ENCODE measurements at regions not wholly inside any gene's neighbourhood (a gene's known extent, or its start where the extent isn't known, plus 50 kb on each side); places are given as distances from the start of the nearest gene placed in this dataset.
"Not testable (repeated sequence)": the region's sequence is repeated elsewhere in the genome, so short reads cannot be mapped to it uniquely, and the experiment has no call there.

DNA sequence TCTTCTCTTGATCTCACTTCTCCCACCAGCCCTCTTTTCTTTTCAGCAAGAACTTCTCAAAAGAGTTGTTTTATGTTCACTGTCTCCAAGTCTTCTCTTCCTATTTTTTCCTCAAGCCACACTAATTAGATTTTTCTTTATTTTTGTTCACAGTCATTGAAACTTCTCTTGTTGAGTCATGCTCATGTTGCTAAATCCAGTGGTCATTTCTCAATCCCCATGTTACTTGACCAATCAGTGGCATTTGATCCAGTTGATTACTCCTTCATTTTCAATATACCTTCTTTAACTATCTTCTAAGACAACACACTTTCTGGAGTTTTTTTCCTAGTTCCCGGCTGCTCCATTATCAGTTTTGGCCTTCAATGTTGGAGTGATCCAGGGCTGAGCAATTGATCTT is 103.1 kb upstream of the LSM6 start:
- DNase-seq: no peak

- DNase-seq: no peak
These were observed 104.1 kb upstream of the LSM6 start for GRCh38 chr4:146071390-146071789.

DNA sequence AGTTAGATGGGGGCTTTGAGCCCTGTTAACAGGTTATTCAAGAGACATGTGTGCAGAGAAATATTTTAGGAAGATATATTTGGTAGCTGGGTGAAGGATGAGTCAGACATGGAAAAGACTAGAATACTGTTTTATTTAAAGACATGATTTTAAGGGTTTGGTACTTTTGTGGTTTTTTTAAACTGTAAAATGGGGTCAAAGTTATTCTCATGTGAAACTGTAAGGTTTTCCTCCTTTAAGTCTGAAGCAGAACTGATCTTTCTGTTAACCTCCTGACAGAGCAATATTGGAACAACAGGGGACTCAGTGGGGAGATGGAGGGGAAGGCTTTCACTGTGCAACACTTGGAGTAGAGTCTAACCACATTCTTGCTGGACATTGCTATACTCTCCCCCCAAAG is 112.4 kb upstream of the LSM6 start:
- DNase-seq: no peak

- DNase-seq: no peak
These were observed 113.2 kb upstream of the LSM6 start for GRCh38 chr4:146062340-146062739.

- DNase-seq: no peak
These were observed 113.7 kb upstream of the LSM6 start for GRCh38 chr4:146061610-146062334.

DNA sequence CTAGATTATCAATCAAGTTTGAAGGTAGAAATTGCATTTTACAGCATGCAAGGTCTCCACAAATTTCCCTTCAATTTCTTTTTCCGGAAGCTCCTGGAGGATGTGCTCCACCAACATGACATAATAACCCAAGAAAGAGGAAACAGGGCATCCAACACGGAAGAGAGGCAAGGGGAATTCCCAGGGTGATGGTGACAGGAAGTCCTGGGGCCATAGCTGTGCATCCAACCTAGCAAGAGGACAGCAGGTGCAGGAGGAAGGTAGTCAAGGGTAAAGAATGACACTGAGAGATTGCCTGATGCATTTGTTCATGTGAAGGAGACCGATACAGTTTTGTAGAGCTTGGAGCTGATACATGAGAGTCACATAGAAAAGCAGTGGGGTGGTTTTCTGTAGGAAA is 115.7 kb upstream of the LSM6 start:
- DNase-seq: no peak

DNA sequence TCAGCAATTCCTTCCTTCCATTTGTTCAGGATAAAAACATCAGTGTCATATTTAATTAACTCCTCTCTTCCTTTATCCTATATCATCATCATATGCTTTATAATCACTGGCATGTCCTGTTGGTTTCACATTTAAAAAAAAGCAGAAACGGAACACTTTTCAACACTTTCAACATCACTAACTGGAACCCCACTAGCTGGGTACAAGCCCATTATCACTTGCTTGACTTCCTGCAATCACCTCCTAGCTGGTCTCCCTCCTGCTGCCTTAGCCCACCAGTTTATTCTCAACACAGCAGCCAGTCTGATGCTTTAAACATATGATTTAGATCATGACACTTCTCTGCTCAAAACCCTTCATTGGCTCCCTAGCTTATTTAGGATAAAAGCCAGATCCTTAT is 116.4 kb upstream of the LSM6 start:
- no peak for DNase-seq

DNA sequence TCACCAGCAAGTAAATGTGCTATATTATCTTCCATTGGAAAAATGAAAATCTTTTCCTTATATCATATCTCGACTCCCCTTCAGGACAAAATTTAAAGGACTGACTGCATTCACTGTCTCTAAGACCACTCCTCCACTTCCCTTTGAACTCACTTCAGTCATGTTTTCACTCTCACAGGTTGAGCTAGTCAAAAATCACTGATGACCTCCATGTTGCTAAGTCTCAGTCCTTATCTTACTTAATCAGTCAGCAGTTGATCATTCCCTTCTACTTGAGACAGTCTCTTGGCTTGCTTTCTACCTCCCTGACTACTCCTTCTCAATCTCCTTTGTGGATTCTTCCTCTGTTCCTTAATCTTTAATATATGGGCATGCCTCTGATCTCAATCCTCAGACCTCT is 117.0 kb upstream of the LSM6 start:
- DNase-seq: no peak

DNA sequence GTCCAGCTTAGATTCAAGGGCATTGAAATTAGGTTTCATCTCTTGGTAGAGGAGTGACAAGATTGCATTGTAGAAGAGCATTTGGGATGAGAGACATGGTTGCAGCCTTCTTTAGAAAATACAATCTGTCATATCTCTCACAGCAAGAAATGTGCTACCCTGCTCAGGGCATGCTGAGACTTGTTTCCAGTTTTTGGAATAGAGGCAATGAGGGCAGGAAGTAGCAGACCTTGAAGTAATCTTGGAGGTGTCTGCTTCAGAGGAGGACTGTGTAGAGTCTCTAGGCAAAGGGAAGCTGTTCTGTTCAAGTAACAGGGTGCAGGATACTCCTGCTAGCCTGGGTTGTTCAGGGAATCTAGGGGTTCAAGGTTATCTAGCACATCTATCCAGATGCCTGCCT is 116.1 kb upstream of the ZNF827 start:
- no peak for DNase-seq

DNA sequence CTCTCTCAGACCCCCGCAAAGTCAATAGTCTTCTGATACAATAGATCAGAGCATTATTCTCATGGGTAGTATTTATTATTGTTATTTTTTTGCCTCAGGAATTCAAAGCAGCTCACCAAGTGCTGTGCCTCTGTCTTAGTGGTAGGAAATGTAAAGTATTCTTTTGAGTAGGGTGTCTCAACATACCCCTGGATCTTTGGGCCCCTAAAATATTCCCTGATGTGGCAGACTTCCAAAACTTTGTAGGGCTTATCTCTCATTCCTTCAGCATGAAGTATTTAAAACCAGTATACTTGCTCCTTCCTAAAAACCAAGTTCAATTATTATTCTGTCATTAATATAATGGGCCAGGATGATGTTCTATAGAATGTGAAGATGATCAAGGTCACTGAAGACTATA is 115.3 kb upstream of the ZNF827 start:
- DNase-seq: no peak

DNA sequence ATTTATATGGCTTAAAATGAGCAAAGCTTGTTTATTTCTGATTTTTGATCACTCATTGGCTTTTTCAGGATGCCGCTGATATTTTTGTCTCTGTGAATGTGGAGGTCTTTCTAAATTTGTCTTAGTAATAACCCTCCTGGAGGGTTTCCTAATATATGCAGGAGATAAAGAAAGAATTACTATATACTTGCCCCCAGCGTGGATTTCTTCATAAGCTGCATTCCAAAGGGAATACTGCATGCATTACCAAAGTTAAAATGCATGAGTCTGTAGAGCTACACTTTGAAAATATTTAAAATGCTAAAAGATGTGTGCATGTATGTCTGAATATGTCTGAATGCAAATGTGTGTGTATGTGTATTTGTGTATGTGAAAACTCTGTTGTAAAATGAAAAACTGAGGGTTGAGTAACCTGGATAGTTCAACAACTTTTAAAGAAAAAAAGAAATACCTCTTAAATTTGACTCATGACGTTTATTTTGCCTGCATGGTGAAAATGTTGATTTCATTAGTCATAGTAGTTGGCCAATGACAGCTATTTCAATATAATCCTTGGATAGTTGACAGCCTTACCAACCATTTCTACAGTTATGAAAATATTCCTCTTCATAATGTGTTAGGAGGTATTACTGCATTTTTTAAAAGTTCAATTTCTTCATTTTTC is 113.2 kb upstream of the ZNF827 start:
- DNase-seq: no peak

DNA sequence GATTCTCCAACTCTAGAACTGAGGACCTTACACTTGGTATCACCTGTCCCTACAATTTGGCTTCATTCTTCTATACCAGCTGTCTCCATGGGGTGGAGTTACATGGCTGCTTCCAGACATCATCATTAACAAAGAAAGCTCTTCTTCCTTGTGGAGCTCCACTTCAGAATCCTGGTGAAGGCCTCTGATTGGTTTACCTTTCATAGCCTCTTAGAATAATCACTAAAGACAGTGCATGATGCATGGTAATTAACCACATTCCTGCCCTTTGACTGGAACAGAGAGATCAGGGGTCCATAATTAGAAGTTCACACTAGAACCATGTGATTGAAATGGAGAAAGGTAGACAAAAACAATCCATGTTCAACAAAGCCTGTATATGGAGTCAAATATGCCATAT is 112.6 kb upstream of the ZNF827 start:
- DNase-seq: no peak

GRCh38 chr4:146049802-146050201 is 111.2 kb upstream of the ZNF827 start:
- DNase-seq: no peak

DNA sequence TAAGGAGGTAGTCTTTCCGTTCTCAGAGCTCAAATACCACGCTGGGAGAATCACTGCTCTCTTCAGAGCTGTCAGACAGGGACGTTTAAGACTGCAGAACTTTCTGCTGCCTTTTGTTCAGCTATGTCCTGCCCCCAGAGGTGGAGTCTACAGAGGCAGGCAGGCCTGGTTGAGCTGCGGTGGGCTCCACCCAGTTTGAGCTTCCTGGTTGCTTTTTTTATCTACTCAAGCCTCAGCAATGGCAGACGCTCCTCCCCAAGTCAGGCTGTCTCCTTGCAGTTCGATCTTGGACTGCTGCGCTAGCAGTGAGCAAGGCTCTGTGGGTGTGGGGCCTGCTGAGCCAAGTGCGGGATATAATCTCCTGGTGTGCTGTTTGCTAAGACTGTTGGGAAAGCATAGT is 109.1 kb upstream of the ZNF827 start:
- not testable (repeated sequence) for DNase-seq

DNA sequence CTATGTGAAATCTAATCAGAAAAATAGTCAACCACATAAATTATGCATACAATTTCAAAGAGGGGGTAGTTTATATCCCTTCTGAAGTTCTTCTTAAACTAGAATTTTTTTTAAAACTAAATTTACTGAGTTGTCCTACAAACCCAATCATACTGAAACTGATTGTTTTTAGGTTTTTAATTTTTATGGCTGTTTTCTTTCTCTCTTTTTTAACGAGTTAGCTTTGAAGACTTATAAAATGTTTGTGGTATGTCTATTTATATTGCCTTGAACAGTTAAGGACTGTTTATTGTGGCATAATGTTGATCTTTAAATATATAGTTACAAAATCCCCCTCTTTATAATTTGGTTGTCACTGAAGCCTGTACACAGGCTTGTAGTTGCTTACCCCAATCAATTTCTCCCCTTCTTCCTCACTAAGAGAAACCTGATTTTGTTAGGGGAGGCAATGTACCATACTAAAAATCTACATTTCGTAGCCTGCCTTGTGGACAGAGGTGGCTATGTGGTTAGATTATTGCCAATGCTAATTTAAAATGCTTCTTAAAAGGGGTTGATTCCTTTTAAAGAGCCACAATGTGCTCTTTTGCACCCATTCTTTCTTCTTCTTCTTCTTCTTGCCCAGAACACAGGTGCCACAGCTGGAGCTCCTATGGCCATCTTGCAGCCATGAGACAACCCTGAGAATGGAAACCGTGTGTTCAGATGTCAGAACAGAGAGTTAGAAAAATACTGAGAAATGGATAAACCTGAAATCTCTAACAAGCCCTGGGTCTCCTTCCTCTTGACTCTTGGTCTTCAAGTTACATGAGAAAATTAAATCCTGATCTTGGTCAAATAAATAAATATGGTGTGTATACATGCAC is 102.7 kb upstream of the ZNF827 start:
- no peak for DNase-seq

DNA sequence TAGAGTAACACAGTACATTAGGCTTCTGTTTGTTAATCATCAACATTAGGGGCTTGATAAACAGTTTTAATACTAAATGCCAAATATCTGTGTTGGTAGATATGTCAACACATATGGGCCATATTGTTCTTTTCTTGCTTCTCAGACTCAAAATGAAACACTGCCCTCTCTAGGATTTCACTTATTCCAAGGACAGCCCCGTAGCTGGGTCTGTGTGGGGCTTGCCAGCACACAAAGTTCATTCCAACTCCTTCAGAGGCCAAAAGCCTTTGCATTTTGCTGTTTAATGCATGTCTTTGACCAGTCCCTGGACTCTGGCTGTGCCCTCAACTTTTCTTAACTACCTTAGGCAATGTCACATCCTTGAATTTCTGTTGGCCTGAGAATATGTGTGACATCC is 102.0 kb upstream of the ZNF827 start:
- no peak for DNase-seq

DNA sequence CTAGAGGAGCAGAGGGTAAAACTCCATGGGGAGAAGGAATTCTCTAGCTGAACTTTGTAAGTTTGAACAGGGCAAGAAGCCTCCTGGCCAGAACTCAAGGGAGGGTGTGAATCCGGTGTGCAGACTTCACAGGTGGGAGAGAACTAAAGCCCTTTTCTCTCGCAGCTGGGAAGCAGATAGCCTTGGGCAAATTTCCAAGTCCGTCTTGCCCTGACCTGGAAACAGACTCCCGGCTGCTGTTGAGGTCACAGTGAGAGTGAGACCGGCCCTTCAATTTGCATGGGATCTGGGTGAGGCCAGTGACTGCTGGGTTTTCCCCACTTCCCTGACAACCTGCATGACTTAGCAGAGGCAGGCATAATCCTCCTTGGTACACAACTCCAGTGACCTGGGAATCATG is 94.5 kb upstream of the ZNF827 start:
- DNase-seq: no peak

- DNase-seq: no peak
These were observed 93.7 kb upstream of the ZNF827 start for GRCh38 chr4:146032234-146032860.

- DNase-seq: no peak
These were observed 91.5 kb upstream of the ZNF827 start for GRCh38 chr4:146029939-146030710.

DNA sequence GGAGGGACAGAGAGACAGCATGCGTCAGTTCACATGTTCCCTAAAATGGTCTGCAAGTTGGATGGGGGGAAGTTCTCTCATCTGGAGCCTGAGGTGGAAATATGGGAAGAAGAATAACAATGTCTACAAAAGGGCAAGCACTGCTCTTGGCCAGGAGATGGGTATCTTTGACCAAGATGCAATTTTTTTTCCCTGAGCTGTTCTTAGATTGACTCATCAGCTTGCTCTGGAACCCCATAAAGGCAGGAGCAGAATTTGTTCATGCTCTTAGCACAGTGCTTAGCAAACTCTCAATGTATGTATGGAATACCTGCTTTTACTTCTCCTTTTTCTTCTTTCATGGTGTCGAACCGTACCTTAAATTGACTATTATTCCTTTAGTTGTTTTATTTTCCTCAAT is 90.5 kb upstream of the ZNF827 start:
- DNase-seq: no peak

GRCh38 chr4:146027761-146028160 is 89.1 kb upstream of the ZNF827 start:
- DNase-seq: no peak

- no peak for DNase-seq
These were observed 84.8 kb upstream of the ZNF827 start for GRCh38 chr4:146023334-146023967.

Data from T1000 (cell line).